K562 (cell line): ENCODE measurements at regions not wholly inside any gene's neighbourhood (a gene's known extent, or its start where the extent isn't known, plus 50 kb on each side); places are given as distances from the start of the nearest gene placed in this dataset.

Experiments used
- JUNB ChIP-seq: fragments of 450-650 bp; formaldehyde crosslinking; conservative IDR thresholded peaks from 2 replicates; pipeline ENCODE4 v1.4.0; 2020; ENCODE audit warnings: mild to moderate bottlenecking
- NFIC ChIP-seq: fragments of 450-650 bp; IDR thresholded peaks from 2 replicates; pipeline ENCODE4 v1.6.1; 2017; ENCODE audit warnings: mild to moderate bottlenecking, inconsistent platforms
- SMARCE1 ChIP-seq: fragments of 450-650 bp; IDR thresholded peaks from 2 replicates; pipeline ENCODE4 v1.7.1; 2016; ENCODE audit warnings: mild to moderate bottlenecking

DNA sequence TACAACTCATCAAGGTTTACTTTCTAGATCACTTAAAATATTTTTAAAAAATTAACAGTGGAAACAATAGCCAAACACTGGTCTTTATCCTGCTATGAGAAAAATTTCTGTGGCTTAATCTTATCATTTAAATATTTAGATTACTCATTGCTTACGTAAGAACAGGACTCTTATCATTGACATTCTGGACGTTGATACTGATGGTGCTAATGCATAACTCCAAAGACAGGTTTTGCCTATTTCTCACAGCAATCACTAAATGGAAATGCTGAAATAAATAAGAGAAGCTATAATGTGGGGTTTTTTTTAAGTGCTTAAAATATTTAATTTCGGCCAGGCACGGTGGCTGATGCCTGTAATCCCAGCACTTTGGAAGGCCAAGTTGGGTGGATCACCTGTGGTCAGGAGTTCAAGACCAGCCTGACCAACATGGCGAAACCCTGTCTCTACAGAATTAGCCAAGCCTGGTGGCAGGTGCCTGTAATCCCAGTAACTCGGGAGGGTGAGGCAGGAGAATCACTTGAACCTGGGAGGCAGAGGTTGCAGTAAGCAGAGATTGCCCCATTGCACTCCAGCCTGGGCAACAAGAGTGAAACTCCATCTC lies 195.0 kb downstream of the HGF start:
- no peak for TF ChIP-seq NFIC
- no peak for TF ChIP-seq SMARCE1
- no peak for TF ChIP-seq JUNB (CRISPR knock-in tag)
